Osteoblast (primary cell): ENCODE measurements at regions not wholly inside any gene's neighbourhood (a gene's known extent, or its start where the extent isn't known, plus 50 kb on each side); places are given as distances from the start of the nearest gene placed in this dataset.

Source experiments
- DNase-seq: peaks from one replicate; pipeline ENCODE4 v3.0.0; 2011; ENCODE audit warnings: low spot score, mixed read lengths; ENCODE audit not compliant: insufficient read length; ENCODE audit errors: missing footprints
- H2AFZ ChIP-seq: 2 replicates; pipeline ENCODE4 v1.6.0; 2011; ENCODE audit warnings: mild to moderate bottlenecking, low read length
- H3K27ac ChIP-seq: 2 replicates; pipeline ENCODE4 v1.5.1; 2011; ENCODE audit warnings: mild to moderate bottlenecking, low read depth, low read length, moderate library complexity
- H3K27me3 ChIP-seq: 2 replicates; pipeline ENCODE4 v1.6.0; 2012; ENCODE audit warnings: mild to moderate bottlenecking, control low read depth, inconsistent platforms, low read length, moderate library complexity; ENCODE audit not compliant: insufficient read depth
- H3K36me3 ChIP-seq: 2 replicates; pipeline ENCODE4 v1.5.1; 2011; ENCODE audit warnings: mild to moderate bottlenecking, low read length, control low read depth, moderate library complexity; ENCODE audit not compliant: insufficient read depth
- H3K4me1 ChIP-seq: 2 replicates; pipeline ENCODE4 v1.5.1; 2011; ENCODE audit warnings: mild to moderate bottlenecking, low read length, control low read depth, moderate library complexity; ENCODE audit not compliant: insufficient read depth
- H3K4me2 ChIP-seq: 2 replicates; pipeline ENCODE4 v1.6.0; 2011; ENCODE audit warnings: mild to moderate bottlenecking, low read length; ENCODE audit not compliant: insufficient read depth
- H3K4me3 ChIP-seq: fragments of 200-600 bp; sonication (generic); 3 replicates; pipeline ENCODE4 v1.5.1; 2012; ENCODE audit warnings: mild to moderate bottlenecking, low read length, inconsistent platforms; ENCODE audit not compliant: insufficient read depth
- H3K79me2 ChIP-seq: 2 replicates; pipeline ENCODE4 v1.6.0; 2012; ENCODE audit warnings: mild to moderate bottlenecking, low read length, control low read depth, inconsistent platforms; ENCODE audit not compliant: insufficient read depth
- H3K9me3 ChIP-seq: 2 replicates; pipeline ENCODE4 v1.5.1; 2011; ENCODE audit warnings: low read depth, low read length, control low read depth
- H4K20me1 ChIP-seq: 2 replicates; pipeline ENCODE4 v1.6.0; 2012; ENCODE audit warnings: mild to moderate bottlenecking, low read length, control low read depth; ENCODE audit not compliant: insufficient read depth
- CTCF ChIP-seq: IDR thresholded peaks from 2 replicates; pipeline ENCODE4 v1.5.1; 2011; ENCODE audit warnings: mild to moderate bottlenecking, low read depth, low read length, moderate library complexity; ENCODE audit errors: extremely low read depth

GRCh38 chr9:24132244-24132643 is 306.2 kb upstream of the ELAVL2 start:
- H3K4me1 ChIP-seq: no peaks in the 10 kb centered on the region
- no peak overlapping the region for H2AFZ ChIP-seq
- no peaks in the 10 kb centered on the region for H3K9me3 ChIP-seq
- no peaks in the 10 kb centered on the region for H3K27me3 ChIP-seq
- H3K27ac ChIP-seq: no peak overlapping the region
- no peaks in the 10 kb centered on the region for H3K36me3 ChIP-seq
- H3K4me2 ChIP-seq: no peak overlapping the region
- H3K79me2 ChIP-seq: no peaks in the 10 kb centered on the region
- no peak for DNase-seq
- H4K20me1 ChIP-seq: no peaks in the 10 kb centered on the region
- TF ChIP-seq CTCF: no peak
- H3K4me3 ChIP-seq: no peak overlapping the region

- Histone ChIP-seq H3K36me3 (no peaks in the 10 kb centered on the region), H4K20me1 (no peaks in the 10 kb centered on the region), H3K27me3 (no peaks in the 10 kb centered on the region), H3K4me2 (no peak overlapping the region), H3K4me1 (no peaks in the 10 kb centered on the region), H3K79me2 (no peaks in the 10 kb centered on the region), H3K9me3 (no peaks in the 10 kb centered on the region), H3K27ac (no peak overlapping the region), H3K4me3 (no peak overlapping the region), H2AFZ (no peak overlapping the region)
- TF ChIP-seq CTCF: no peak
- no peak for DNase-seq
These were observed 301.5 kb upstream of the ELAVL2 start for GRCh38 chr9:24127519-24127918.

GRCh38 chr9:24118190-24118589 is 292.1 kb upstream of the ELAVL2 start:
- no peak for TF ChIP-seq CTCF
- Histone ChIP-seq H2AFZ (no peak overlapping the region), H3K4me3 (no peak overlapping the region), H3K36me3 (no peaks in the 10 kb centered on the region), H3K79me2 (no peaks in the 10 kb centered on the region), H3K4me2 (no peak overlapping the region), H4K20me1 (no peaks in the 10 kb centered on the region), H3K27ac (no peak overlapping the region), H3K4me1 (no peaks in the 10 kb centered on the region), H3K9me3 (peaks cover 2% of the 10 kb centered on the region), H3K27me3 (no peaks in the 10 kb centered on the region)
- no peak for DNase-seq

GRCh38 chr9:24096756-24097155 is 270.7 kb upstream of the ELAVL2 start:
- DNase-seq: no peak
- Histone ChIP-seq H3K4me3 (no peak overlapping the region), H2AFZ (no peak overlapping the region), H3K4me2 (no peak overlapping the region), H3K36me3 (no peaks in the 10 kb centered on the region), H4K20me1 (no peaks in the 10 kb centered on the region), H3K79me2 (no peaks in the 10 kb centered on the region), H3K27ac (no peak overlapping the region), H3K4me1 (no peaks in the 10 kb centered on the region), H3K9me3 (peaks cover 8% of the 10 kb centered on the region), H3K27me3 (no peaks in the 10 kb centered on the region)
- no peak for TF ChIP-seq CTCF
